A549 (cell line): ENCODE measurements at regions not wholly inside any gene's neighbourhood (a gene's known extent, or its start where the extent isn't known, plus 50 kb on each side); places are given as distances from the start of the nearest gene placed in this dataset.

Source experiments
- CBX8 ChIP-seq: fragments of 200-600 bp; sonication (generic); IDR thresholded peaks from 2 replicates; pipeline ENCODE4 v1.6.1; 2016
- CHD2 ChIP-seq: fragments of 150-350 bp; IDR thresholded peaks from 2 replicates; pipeline ENCODE4 v1.6.1; 2014; ENCODE audit warnings: low read length; ENCODE audit not compliant: partially characterized antibody
- CHD4 ChIP-seq: fragments of 200-600 bp; sonication (generic); IDR thresholded peaks from 2 replicates; pipeline ENCODE4 v1.6.1; 2016; ENCODE audit warnings: antibody characterized with exemption, mild to moderate bottlenecking, borderline replicate concordance
- EP300 ChIP-seq, 2 experiments: fragments of >200 bp; sonication (Bioruptor Twin); formaldehyde crosslinking; IDR thresholded peaks; 2 replicates in 1 of 2; 3 replicates in 1 of 2; pipeline ENCODE4 v1.6.1; 2016 to 2017
- GATA3 ChIP-seq: IDR thresholded peaks from 2 replicates; pipeline ENCODE4 v1.6.1; 2012; ENCODE audit warnings: borderline replicate concordance
- JUN ChIP-seq, 2 experiments: fragments of >200 bp; sonication (Bioruptor Twin); formaldehyde crosslinking; IDR thresholded peaks; 2 replicates in 1 of 2; 3 replicates in 1 of 2; pipeline ENCODE4 v1.6.1; 2016 to 2017
- MAZ ChIP-seq: fragments of 150-350 bp; IDR thresholded peaks from 2 replicates; pipeline ENCODE4 v1.6.1; 2014; ENCODE audit warnings: antibody characterized with exemption, low read depth, low read length, borderline replicate concordance
- POLR2A ChIP-seq: IDR thresholded peaks from 2 replicates; pipeline ENCODE4 v1.6.1; 2012; ENCODE audit warnings: mild to moderate bottlenecking, low read length
- RARB ChIP-seq: fragments of 250-450 bp; sonication (Bioruptor Pico); IDR thresholded peaks from 2 replicates; pipeline ENCODE4 v1.8.0; 2021; ENCODE audit warnings: mild to moderate bottlenecking, moderate library complexity
- TF ChIP-seq, protein P1 (sequence below): fragments of >200 bp; sonication (Bioruptor Twin); formaldehyde crosslinking; IDR thresholded peaks from 3 replicates; pipeline ENCODE4 v1.5.1; 2016
- TF ChIP-seq, protein P2 (sequence below): IDR thresholded peaks from 2 replicates; pipeline ENCODE4 v1.6.1; 2012
- TF ChIP-seq, protein P3 (sequence below): IDR thresholded peaks from 2 replicates; pipeline ENCODE4 v1.6.1; 2012
- TF ChIP-seq, protein P4 (sequence below): fragments of 200-600 bp; sonication (generic); IDR thresholded peaks from 2 replicates; pipeline ENCODE4 v1.6.1; 2016; ENCODE audit warnings: antibody characterized with exemption, mild to moderate bottlenecking, moderate library complexity

DNA sequence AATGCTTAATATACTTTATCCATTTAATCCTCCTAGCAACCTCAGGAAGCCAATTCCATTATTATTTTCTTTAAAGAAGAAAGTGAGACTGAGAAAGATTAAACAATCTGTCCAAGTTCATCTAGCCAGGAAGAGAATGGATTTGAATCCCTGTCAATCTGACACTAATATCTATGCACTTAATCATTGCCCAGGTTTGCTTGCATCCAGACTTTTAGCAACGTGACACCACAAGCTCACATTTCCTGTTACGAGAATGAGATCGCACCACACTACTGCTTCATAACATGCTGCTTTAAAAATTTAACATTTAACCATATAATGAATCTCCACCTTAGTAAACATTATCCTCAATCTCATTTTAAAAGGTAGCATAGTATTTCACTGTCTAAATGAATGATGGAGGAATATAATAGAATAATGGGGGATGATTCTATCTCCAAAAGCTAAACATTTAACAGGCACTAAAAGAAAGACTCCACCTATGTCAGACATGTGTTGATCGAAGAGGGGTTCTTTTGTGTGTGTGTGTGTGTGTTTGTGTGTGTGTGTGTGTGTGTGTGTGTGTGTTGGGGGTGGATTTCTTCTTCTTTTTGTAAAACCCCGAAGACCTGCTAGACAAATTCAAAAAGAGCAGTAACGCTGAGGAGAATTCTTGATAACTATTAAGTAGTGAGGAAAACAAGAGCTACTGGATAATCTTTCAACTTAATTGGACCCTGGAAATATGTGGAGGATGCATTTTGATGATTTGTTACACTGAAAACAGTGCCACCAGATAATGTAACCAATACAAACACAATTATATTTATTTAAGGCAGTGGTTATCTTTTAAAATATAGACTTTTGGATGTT, 138.7 kb upstream of the NR3C1 start:
- TF ChIP-seq EP300 (IDR thresholded peaks at IDR 0.05): no peak
- no peak for TF ChIP-seq MAZ
- TF ChIP-seq CHD2: no peak
- TF ChIP-seq, protein P1, sequence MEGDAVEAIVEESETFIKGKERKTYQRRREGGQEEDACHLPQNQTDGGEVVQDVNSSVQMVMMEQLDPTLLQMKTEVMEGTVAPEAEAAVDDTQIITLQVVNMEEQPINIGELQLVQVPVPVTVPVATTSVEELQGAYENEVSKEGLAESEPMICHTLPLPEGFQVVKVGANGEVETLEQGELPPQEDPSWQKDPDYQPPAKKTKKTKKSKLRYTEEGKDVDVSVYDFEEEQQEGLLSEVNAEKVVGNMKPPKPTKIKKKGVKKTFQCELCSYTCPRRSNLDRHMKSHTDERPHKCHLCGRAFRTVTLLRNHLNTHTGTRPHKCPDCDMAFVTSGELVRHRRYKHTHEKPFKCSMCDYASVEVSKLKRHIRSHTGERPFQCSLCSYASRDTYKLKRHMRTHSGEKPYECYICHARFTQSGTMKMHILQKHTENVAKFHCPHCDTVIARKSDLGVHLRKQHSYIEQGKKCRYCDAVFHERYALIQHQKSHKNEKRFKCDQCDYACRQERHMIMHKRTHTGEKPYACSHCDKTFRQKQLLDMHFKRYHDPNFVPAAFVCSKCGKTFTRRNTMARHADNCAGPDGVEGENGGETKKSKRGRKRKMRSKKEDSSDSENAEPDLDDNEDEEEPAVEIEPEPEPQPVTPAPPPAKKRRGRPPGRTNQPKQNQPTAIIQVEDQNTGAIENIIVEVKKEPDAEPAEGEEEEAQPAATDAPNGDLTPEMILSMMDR: no peak
- TF ChIP-seq, protein P2, sequence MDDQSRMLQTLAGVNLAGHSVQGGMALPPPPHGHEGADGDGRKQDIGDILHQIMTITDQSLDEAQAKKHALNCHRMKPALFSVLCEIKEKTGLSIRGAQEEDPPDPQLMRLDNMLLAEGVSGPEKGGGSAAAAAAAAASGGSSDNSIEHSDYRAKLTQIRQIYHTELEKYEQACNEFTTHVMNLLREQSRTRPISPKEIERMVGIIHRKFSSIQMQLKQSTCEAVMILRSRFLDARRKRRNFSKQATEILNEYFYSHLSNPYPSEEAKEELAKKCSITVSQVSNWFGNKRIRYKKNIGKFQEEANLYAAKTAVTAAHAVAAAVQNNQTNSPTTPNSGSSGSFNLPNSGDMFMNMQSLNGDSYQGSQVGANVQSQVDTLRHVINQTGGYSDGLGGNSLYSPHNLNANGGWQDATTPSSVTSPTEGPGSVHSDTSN: no peak
- TF ChIP-seq CBX8: no peak
- no peak for TF ChIP-seq CHD4
- no peak for TF ChIP-seq JUN (IDR thresholded peaks at IDR 0.05)
- TF ChIP-seq POLR2A: no peak
- TF ChIP-seq RARB (CRISPR knock-in tag): no peak
- TF ChIP-seq, protein P3, sequence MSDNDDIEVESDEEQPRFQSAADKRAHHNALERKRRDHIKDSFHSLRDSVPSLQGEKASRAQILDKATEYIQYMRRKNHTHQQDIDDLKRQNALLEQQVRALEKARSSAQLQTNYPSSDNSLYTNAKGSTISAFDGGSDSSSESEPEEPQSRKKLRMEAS: no peak
- TF ChIP-seq, protein P4, sequence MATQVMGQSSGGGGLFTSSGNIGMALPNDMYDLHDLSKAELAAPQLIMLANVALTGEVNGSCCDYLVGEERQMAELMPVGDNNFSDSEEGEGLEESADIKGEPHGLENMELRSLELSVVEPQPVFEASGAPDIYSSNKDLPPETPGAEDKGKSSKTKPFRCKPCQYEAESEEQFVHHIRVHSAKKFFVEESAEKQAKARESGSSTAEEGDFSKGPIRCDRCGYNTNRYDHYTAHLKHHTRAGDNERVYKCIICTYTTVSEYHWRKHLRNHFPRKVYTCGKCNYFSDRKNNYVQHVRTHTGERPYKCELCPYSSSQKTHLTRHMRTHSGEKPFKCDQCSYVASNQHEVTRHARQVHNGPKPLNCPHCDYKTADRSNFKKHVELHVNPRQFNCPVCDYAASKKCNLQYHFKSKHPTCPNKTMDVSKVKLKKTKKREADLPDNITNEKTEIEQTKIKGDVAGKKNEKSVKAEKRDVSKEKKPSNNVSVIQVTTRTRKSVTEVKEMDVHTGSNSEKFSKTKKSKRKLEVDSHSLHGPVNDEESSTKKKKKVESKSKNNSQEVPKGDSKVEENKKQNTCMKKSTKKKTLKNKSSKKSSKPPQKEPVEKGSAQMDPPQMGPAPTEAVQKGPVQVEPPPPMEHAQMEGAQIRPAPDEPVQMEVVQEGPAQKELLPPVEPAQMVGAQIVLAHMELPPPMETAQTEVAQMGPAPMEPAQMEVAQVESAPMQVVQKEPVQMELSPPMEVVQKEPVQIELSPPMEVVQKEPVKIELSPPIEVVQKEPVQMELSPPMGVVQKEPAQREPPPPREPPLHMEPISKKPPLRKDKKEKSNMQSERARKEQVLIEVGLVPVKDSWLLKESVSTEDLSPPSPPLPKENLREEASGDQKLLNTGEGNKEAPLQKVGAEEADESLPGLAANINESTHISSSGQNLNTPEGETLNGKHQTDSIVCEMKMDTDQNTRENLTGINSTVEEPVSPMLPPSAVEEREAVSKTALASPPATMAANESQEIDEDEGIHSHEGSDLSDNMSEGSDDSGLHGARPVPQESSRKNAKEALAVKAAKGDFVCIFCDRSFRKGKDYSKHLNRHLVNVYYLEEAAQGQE: no peak
- no peak for TF ChIP-seq GATA3
